K562 (cell line): ENCODE measurements at regions not wholly inside any gene's neighbourhood (a gene's known extent, or its start where the extent isn't known, plus 50 kb on each side); places are given as distances from the start of the nearest gene placed in this dataset.

Source experiments
- ATAC-seq: fragments of 200-7000 bp; cut with Tn5 transposase; 3 replicates; pipeline ENCODE4 v1.9.1; 2020; ENCODE audit warnings: moderate library complexity
- BruUV-seq: library from RNA; stranded (reverse); fragments of 400-500 nt; replicated peaks from 2 replicates; lab custom pipeline; 2021; lab: Mats Ljungman, UMichigan
- CTCF ChIA-PET: fragments of 300-600 bp; formaldehyde crosslinking; extraction: SDS; loops from one replicate; lab custom pipeline; 2021; ENCODE audit warnings: low intra/inter-chr PET ratio; lab: Yijun Ruan, JAX
- POLR2A ChIA-PET: fragments of 300-600, 350-650 bp; sonication (Branson Sonifier 250); formaldehyde crosslinking; extraction: SDS; loops from one replicate; lab custom pipeline; 2021; ENCODE audit warnings: antibody characterized with exemption, inconsistent platforms; lab: Yijun Ruan, JAX
- DNase-seq, 4 experiments: peaks; one replicate each; pipeline versions ENCODE4 v3.0.0 to v3.0.0-alpha.2; 2011 to 2018; ENCODE audit warnings: low spot score in 3 of 4, mixed read lengths in 3 of 4; ENCODE audit errors: extremely low read depth in 1 of 4
- FAIRE-seq: peaks from 2 replicates; lab custom pipeline; 2011; peaks lifted over from hg19 to GRCh38; lab: Jason Lieb, UNC
- H2AFZ ChIP-seq: 2 replicates; pipeline ENCODE4 v1.6.0; 2011; ENCODE audit warnings: low read depth, low read length, control low read depth, inconsistent platforms
- H3K27ac ChIP-seq: fragments of 200-600 bp; 3 replicates; pipeline ENCODE4 v1.8.0; 2011; ENCODE audit warnings: low read depth, mild to moderate bottlenecking, control low read depth, inconsistent platforms, low read length, moderate library complexity, mixed read lengths; ENCODE audit errors: extremely low read depth
- H3K27me3 ChIP-seq, 2 experiments: fragments of 300-600 bp in 1 of 2; 2 replicates in 1 of 2; 3 replicates in 1 of 2; pipeline versions ENCODE4 v1.6.0 to v1.8.0; 2011; ENCODE audit warnings: inconsistent platforms in 2 of 2, low read length in 2 of 2, mild to moderate bottlenecking in 1 of 2, mixed read lengths in 1 of 2, moderate library complexity in 1 of 2; ENCODE audit not compliant: control insufficient read depth in 2 of 2, insufficient read depth in 2 of 2
- H3K36me3 ChIP-seq: fragments of 300-600 bp; 3 replicates; pipeline ENCODE4 v1.8.0; 2011; ENCODE audit warnings: mild to moderate bottlenecking, low read length, inconsistent platforms; ENCODE audit not compliant: control insufficient read depth, insufficient read depth
- H3K4me1 ChIP-seq, 2 experiments: fragments of 200-600 bp in 1 of 2; replicated peaks in 1 of 2; 2 replicates in 1 of 2; 3 replicates in 1 of 2; pipeline versions ENCODE4 v1.5.1 to v1.8.0; 2011; ENCODE audit warnings: inconsistent platforms in 2 of 2, low read length in 2 of 2, mild to moderate bottlenecking in 1 of 2, mixed read lengths in 1 of 2, moderate library complexity in 1 of 2; ENCODE audit not compliant: control insufficient read depth in 2 of 2, insufficient read depth in 2 of 2
- H3K4me2 ChIP-seq: 2 replicates; pipeline ENCODE4 v1.6.1; 2011; ENCODE audit warnings: low read length, control low read depth, inconsistent platforms, mixed read lengths; ENCODE audit not compliant: insufficient read depth
- H3K4me3 ChIP-seq: fragments of 200-600 bp; sonication (generic), shearing (Covaris generic); 2 replicates; pipeline ENCODE4 v1.5.1; 2016; ENCODE audit warnings: control low read depth, inconsistent platforms
- H3K79me2 ChIP-seq: fragments of 200-600 bp; 3 replicates; pipeline ENCODE4 v1.8.0; 2011; ENCODE audit warnings: low read length, inconsistent platforms; ENCODE audit not compliant: control insufficient read depth, insufficient read depth
- H3K9ac ChIP-seq, 2 experiments: 2 replicates each; pipeline versions ENCODE4 v1.6.0 to v1.6.1; 2011; ENCODE audit warnings: low read depth in 2 of 2, low read length in 2 of 2, control low read depth in 1 of 2, inconsistent platforms in 1 of 2, mild to moderate bottlenecking in 1 of 2, mixed read lengths in 1 of 2; ENCODE audit not compliant: insufficient read depth in 1 of 2
- H3K9me1 ChIP-seq: one replicate; pipeline ENCODE4 v1.6.0; 2011; ENCODE audit warnings: inconsistent platforms, mild to moderate bottlenecking, low read length, moderate library complexity; ENCODE audit not compliant: control insufficient read depth, insufficient read depth
- H3K9me3 ChIP-seq: replicated peaks from 2 replicates; pipeline ENCODE4 v1.5.1; 2011; ENCODE audit warnings: low read depth, low read length, inconsistent platforms; ENCODE audit not compliant: control insufficient read depth, insufficient read depth
- H4K20me1 ChIP-seq: replicated peaks from 2 replicates; pipeline ENCODE4 v1.6.1; 2011; ENCODE audit warnings: low read length, inconsistent platforms, mixed read lengths; ENCODE audit not compliant: control insufficient read depth, insufficient read depth
- ADNP ChIP-seq: fragments of 200-800 bp; sonication (Bioruptor generic); IDR thresholded peaks from 2 replicates; pipeline ENCODE4 v1.6.1; 2016; ENCODE audit warnings: missing genetic modification characterization, missing compliant biosample characterization
- CBX8 ChIP-seq: fragments of 200-600 bp; sonication (generic); IDR thresholded peaks from 2 replicates; pipeline ENCODE4 v1.6.1; 2012; ENCODE audit warnings: borderline replicate concordance, mixed run types, low read depth, mild to moderate bottlenecking, moderate library complexity, mixed read lengths, low read length, control low read depth, inconsistent platforms; ENCODE audit not compliant: poor library complexity, severe bottlenecking; ENCODE audit errors: extremely low read depth
- DEAF1 ChIP-seq: fragments of 450-650 bp; formaldehyde crosslinking; IDR thresholded peaks from 2 replicates; pipeline ENCODE4 v1.4.0; 2020; ENCODE audit warnings: mild to moderate bottlenecking, moderate library complexity
- FOXA1 ChIP-seq: fragments of 450-650 bp; IDR thresholded peaks from 2 replicates; pipeline ENCODE4 v1.6.1; 2016; ENCODE audit warnings: mild to moderate bottlenecking, borderline replicate concordance
- GATA2 ChIP-seq: sonication (generic); formaldehyde crosslinking; IDR thresholded peaks from 2 replicates; pipeline ENCODE4 v1.4.0; 2020; ENCODE audit warnings: mild to moderate bottlenecking, missing genetic modification reagents
- HMG20B ChIP-seq: fragments of 250-450 bp; sonication (Bioruptor Pico); IDR thresholded peaks from 2 replicates; pipeline ENCODE4 v1.5.0; 2021; ENCODE audit warnings: mild to moderate bottlenecking
- PHB2 ChIP-seq: fragments of 450-650 bp; IDR thresholded peaks from 2 replicates; pipeline ENCODE4 v1.6.1; 2017; ENCODE audit warnings: low read depth
- RCOR1 ChIP-seq, 2 experiments: IDR thresholded peaks; 2 replicates each; pipeline ENCODE4 v1.6.1; 2012; ENCODE audit warnings: low read depth in 2 of 2, low read length in 2 of 2, borderline replicate concordance in 1 of 2, improper control_type of control experiment in 1 of 2
- SPI1 ChIP-seq: IDR thresholded peaks from 2 replicates; pipeline ENCODE4 v1.6.1; 2011; ENCODE audit warnings: low read depth, low read length, control low read depth, borderline replicate concordance
- TEAD2 ChIP-seq: fragments of 450-650 bp; IDR thresholded peaks from 2 replicates; pipeline ENCODE4 v1.6.1; 2016; ENCODE audit warnings: missing genetic modification characterization, control low read depth, missing compliant biosample characterization
- XRCC3 ChIP-seq: fragments of 450-650 bp; IDR thresholded peaks from 2 replicates; pipeline ENCODE4 v1.6.1; 2017; ENCODE audit warnings: mild to moderate bottlenecking, moderate library complexity
- ZNF311 ChIP-seq: fragments of 250-450 bp; sonication (Bioruptor Pico); IDR thresholded peaks from 2 replicates; pipeline ENCODE4 v1.4.0; 2020; ENCODE audit warnings: mild to moderate bottlenecking, moderate library complexity
- ZNF384 ChIP-seq: IDR thresholded peaks from 2 replicates; pipeline ENCODE4 v1.6.1; 2012; ENCODE audit warnings: low read depth, low read length, improper control_type of control experiment
- ZNF707 ChIP-seq: fragments of 250-450 bp; sonication (Bioruptor Pico); conservative IDR thresholded peaks from 2 replicates; pipeline ENCODE4 v1.8.0; 2022; ENCODE audit warnings: inconsistent platforms, mild to moderate bottlenecking, moderate library complexity
- WGBS: fragments of 100-300 bp; shearing (Covaris generic); methylation state at CpG from one replicate; pipeline ENCODE4 v1.1.6; 2016; ENCODE audit warnings: low coverage, mixed read lengths; ENCODE audit not compliant: insufficient coverage; ENCODE audit errors: missing lambda C conversion rate; 5-methylcytosine and 5-hydroxymethylcytosine counted together
- in situ Hi-C: fragments of 300-500 bp; cut with MboI; formaldehyde crosslinking; loops from 4 replicates; pipeline ENCODE4 v1.15.0; 2018; ENCODE audit warnings: inconsistent platforms, mixed read lengths
- intact Hi-C: fragments of 100-400 bp; cut with micrococcal nuclease; formaldehyde crosslinking; loops from 2 replicates; pipeline ENCODE4 v1.14.2; 2022
- TF ChIP-seq, protein P1 (sequence below), 2 experiments: fragments of 450-650 bp in 1 of 2; sonication (generic) in 1 of 2; formaldehyde crosslinking in 1 of 2; IDR thresholded peaks in 1 of 2; conservative IDR thresholded peaks in 1 of 2; 2 replicates each; pipeline versions ENCODE4 v1.6.1 to v1.8.1; 2016 to 2023; ENCODE audit warnings: mild to moderate bottlenecking in 2 of 2, moderate library complexity in 2 of 2, inconsistent platforms in 1 of 2, missing genetic modification reagents in 1 of 2
- TF ChIP-seq, protein P2 (sequence below): sonication (generic); formaldehyde crosslinking; IDR thresholded peaks from 2 replicates; pipeline ENCODE4 v1.9.0; 2022; ENCODE audit warnings: mild to moderate bottlenecking, missing genetic modification reagents

DNA sequence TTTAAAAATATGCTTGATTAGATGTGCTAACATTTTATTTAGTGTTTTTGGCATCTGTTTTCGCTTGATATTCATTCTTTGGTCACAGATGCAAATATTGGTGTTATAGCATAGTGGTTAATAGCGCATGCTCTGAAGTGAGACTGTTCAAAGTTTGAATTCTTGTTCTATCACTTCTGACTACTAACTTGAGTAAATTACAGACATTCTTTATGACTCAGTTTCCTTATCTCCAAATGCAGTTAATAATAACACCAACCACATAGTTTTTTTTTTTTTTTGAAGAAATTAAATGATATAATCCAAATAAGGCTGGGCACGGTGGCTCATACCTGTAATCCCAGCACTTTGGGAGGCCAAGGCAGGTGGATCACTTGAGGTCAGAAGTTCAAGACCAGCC lies 81.0 kb downstream of the TMX1 start:
- intact Hi-C loops, result no loop called here
- ATAC-seq, result no peak

GRCh38 chr14:51323492-51323891 lies 83.4 kb downstream of the TMX1 start:
- no peak for FAIRE-seq
- 0% methylated on average over 3 of the region's 3 CpGs for WGBS
- CTCF ChIA-PET, result no interaction called here
- TF ChIP-seq, protein P1, sequence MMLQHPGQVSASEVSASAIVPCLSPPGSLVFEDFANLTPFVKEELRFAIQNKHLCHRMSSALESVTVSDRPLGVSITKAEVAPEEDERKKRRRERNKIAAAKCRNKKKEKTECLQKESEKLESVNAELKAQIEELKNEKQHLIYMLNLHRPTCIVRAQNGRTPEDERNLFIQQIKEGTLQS (IDR thresholded peaks at IDR 0.05), result no peak
- TF ChIP-seq, protein P1 (CRISPR knock-in tag; conservative IDR thresholded peaks at IDR 0.05), result no peak
- TF ChIP-seq TEAD2 (tag) (no peak), XRCC3 (no peak), CBX8 (no peak), RCOR1 (IDR thresholded peaks at IDR 0.05; ENCODE audit: borderline replicate concordance in 1 of 2, low read depth in 2 of 2, low read length in 2 of 2) (no peak), ADNP (tag) (no peak), DEAF1 (CRISPR knock-in tag) (no peak), HMG20B (CRISPR knock-in tag) (no peak), SPI1 (no peak), FOXA1 (no peak)
- TF ChIP-seq, protein P2, sequence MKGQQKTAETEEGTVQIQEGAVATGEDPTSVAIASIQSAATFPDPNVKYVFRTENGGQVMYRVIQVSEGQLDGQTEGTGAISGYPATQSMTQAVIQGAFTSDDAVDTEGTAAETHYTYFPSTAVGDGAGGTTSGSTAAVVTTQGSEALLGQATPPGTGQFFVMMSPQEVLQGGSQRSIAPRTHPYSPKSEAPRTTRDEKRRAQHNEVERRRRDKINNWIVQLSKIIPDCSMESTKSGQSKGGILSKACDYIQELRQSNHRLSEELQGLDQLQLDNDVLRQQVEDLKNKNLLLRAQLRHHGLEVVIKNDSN, result no peak

More for the DNA sequence above, 81.0 kb downstream of the TMX1 start:
- no peaks in the 10 kb centered on the region for H3K36me3 ChIP-seq
- H3K4me3 ChIP-seq, result no peak overlapping the region
- BruUV-seq, result no TSS peak
- no peaks in the 10 kb centered on the region for H3K4me1 ChIP-seq
- 0% methylated on average over 3 of the region's 3 CpGs for WGBS
- in situ Hi-C loops, result no loop called here
- H3K4me2 ChIP-seq, result no peak overlapping the region
- ChIA-PET POLR2A (no interaction called here), CTCF (no interaction called here)
- DNase-seq, result no peak
- no peaks in the 10 kb centered on the region for H3K79me2 ChIP-seq
- H3K9me3 ChIP-seq, result no peaks in the 10 kb centered on the region
- H4K20me1 ChIP-seq, result no peaks in the 10 kb centered on the region
- no peaks in the 10 kb centered on the region for H3K9me1 ChIP-seq
- H3K27me3 ChIP-seq, result no peaks in the 10 kb centered on the region
- H3K9ac ChIP-seq, result no peak overlapping the region
- no peak for TF ChIP-seq GATA2
- TF ChIP-seq PHB2, result no peak
- no peak for TF ChIP-seq ZNF707 (CRISPR knock-in tag)
- TF ChIP-seq ZNF384, result no peak
- TF ChIP-seq ZNF311, result no peak
- H2AFZ ChIP-seq, result no peak overlapping the region
- no peak overlapping the region for H3K27ac ChIP-seq
- FAIRE-seq, result no peak

More at GRCh38 chr14:51323492-51323891, 83.4 kb downstream of the TMX1 start:
- no peaks in the 10 kb centered on the region for H3K36me3 ChIP-seq
- intact Hi-C loops, result no loop called here
- H2AFZ ChIP-seq, result no peak overlapping the region
- H3K79me2 ChIP-seq, result no peaks in the 10 kb centered on the region
- DNase-seq, result no peak
- no peaks in the 10 kb centered on the region for H3K9me1 ChIP-seq
- H3K4me1 ChIP-seq, result no peaks in the 10 kb centered on the region
- POLR2A ChIA-PET, result no interaction called here
- no peaks in the 10 kb centered on the region for H3K9me3 ChIP-seq
- BruUV-seq, result no TSS peak
- H3K27me3 ChIP-seq, result no peaks in the 10 kb centered on the region
- H3K4me3 ChIP-seq, result no peak overlapping the region
- H3K4me2 ChIP-seq, result no peak overlapping the region
- H3K27ac ChIP-seq, result no peak overlapping the region
- no peak for ATAC-seq
- H3K9ac ChIP-seq, result no peak overlapping the region
- no peaks in the 10 kb centered on the region for H4K20me1 ChIP-seq
- in situ Hi-C loops, result no loop called here
